GM23248 (cell line): ENCODE measurements at regions not wholly inside any gene's neighbourhood (a gene's known extent, or its start where the extent isn't known, plus 50 kb on each side); places are given as distances from the start of the nearest gene placed in this dataset.

Experiments
- EZH2 ChIP-seq: fragments of 200-600 bp; sonication (generic); IDR thresholded peaks from 2 replicates; pipeline ENCODE4 v1.6.1; 2018; ENCODE audit warnings: antibody characterized with exemption, mild to moderate bottlenecking; ENCODE audit not compliant: insufficient read depth, poor library complexity, severe bottlenecking
- EZH2phosphoT487 ChIP-seq: fragments of 200-600 bp; sonication (generic); IDR thresholded peaks from 2 replicates; pipeline ENCODE4 v1.6.1; 2018; ENCODE audit warnings: antibody characterized with exemption, moderate library complexity, mild to moderate bottlenecking, low read depth; ENCODE audit not compliant: insufficient read depth

GRCh38 chr6:40955178-40955545, 83.9 kb downstream of the UNC5CL start:
- TF ChIP-seq EZH2 (no peak), EZH2phosphoT487 (no peak)
